ENCODE measurements at regions not wholly inside any gene's neighbourhood (a gene's known extent, or its start where the extent isn't known, plus 50 kb on each side); places are given as distances from the start of the nearest gene placed in this dataset.

DNA sequence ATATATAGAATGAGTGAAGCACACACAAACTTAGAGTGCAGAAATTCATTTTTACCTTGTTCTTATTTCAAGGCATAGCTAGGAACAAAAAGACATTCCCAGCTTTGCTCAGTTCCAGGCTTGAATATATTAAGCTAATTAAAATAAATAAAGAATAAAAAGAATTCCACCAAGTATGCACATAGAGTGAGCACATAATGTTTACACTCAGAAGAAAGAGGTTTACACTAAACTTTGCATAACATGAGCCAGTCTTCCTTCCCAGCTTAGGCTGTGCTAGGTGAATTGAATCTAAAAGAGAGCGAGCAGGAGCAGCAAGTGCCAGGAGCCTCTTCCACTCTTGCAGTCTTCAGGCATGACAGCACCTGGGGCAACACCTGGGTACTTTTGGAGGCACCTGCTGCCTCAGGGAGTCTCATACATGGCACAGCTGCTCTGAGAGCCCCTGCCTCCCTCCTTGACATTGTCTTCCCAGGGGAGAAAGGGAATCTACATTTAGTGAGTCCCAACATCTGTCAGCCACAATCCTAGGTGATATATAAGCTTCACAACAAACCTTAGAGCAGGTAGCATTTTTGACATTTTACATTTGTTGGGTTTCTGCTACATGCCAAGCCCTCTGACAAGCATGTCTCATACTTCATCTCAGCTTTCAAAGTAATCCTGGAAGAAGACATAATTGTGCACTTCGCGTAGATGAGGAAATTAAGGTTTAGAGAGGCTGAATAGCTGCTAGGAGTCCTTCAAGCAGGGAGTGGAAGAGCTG lies 732.7 kb upstream of the TENM4 start:
- TF ChIP-seq, protein P1, sequence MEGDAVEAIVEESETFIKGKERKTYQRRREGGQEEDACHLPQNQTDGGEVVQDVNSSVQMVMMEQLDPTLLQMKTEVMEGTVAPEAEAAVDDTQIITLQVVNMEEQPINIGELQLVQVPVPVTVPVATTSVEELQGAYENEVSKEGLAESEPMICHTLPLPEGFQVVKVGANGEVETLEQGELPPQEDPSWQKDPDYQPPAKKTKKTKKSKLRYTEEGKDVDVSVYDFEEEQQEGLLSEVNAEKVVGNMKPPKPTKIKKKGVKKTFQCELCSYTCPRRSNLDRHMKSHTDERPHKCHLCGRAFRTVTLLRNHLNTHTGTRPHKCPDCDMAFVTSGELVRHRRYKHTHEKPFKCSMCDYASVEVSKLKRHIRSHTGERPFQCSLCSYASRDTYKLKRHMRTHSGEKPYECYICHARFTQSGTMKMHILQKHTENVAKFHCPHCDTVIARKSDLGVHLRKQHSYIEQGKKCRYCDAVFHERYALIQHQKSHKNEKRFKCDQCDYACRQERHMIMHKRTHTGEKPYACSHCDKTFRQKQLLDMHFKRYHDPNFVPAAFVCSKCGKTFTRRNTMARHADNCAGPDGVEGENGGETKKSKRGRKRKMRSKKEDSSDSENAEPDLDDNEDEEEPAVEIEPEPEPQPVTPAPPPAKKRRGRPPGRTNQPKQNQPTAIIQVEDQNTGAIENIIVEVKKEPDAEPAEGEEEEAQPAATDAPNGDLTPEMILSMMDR (IDR thresholded peaks at IDR 0.05), result no peak
- TF ChIP-seq POLR2A (IDR thresholded peaks at IDR 0.05), result no peak

Data from Peyer's patch (tissue), 4 donors.